ENCODE measurements at regions not wholly inside any gene's neighbourhood (a gene's known extent, or its start where the extent isn't known, plus 50 kb on each side); places are given as distances from the start of the nearest gene placed in this dataset.
A peak's percentile ranks its signal among the peaks of the same experiment; 100 is the strongest.

- H3K36me3 ChIP-seq (ENCODE audit: control insufficient read depth in 2 of 2, insufficient read depth in 2 of 2, low read length in 1 of 2): no peaks in the 10 kb centered on the region
- no peak overlapping the region for H3K4me3 ChIP-seq (ENCODE audit: low read length in 2 of 2)
- H3K27me3 ChIP-seq (ENCODE audit: control insufficient read depth in 2 of 2, insufficient read depth in 1 of 2, low read length in 1 of 2): no peaks in the 10 kb centered on the region
- no peak for DNase-seq (ENCODE audit: low read depth in 6 of 9, low spot score in 9 of 9)
- H3K27ac ChIP-seq (ENCODE audit: low read depth in 1 of 2, low read length in 1 of 2): no peak overlapping the region
- H3K4me1 ChIP-seq (ENCODE audit: control insufficient read depth in 2 of 2, insufficient read depth in 2 of 2, low read length in 2 of 2): no peaks in the 10 kb centered on the region
- over 99% methylated on average over 3 of the region's 3 CpGs for WGBS
- no peaks in the 10 kb centered on the region for H3K9me3 ChIP-seq (ENCODE audit: control insufficient read depth in 2 of 2, insufficient read depth in 1 of 2, low read length in 1 of 2)
These were observed 59.7 kb downstream of the NAA11 start for GRCh38 chr4:79266136-79266535.

GRCh38 chr4:79259242-79259641, 66.6 kb downstream of the NAA11 start:
- no peak overlapping the region for H3K4me3 ChIP-seq (ENCODE audit: low read length in 2 of 2)
- H3K27me3 ChIP-seq (ENCODE audit: control insufficient read depth in 2 of 2, insufficient read depth in 1 of 2, low read length in 1 of 2): no peaks in the 10 kb centered on the region
- no peak overlapping the region for H3K27ac ChIP-seq (ENCODE audit: low read depth in 1 of 2, low read length in 1 of 2)
- no peaks in the 10 kb centered on the region for H3K36me3 ChIP-seq (ENCODE audit: control insufficient read depth in 2 of 2, insufficient read depth in 2 of 2, low read length in 1 of 2)
- no peaks in the 10 kb centered on the region for H3K4me1 ChIP-seq (ENCODE audit: control insufficient read depth in 2 of 2, insufficient read depth in 2 of 2, low read length in 2 of 2)
- no peak for DNase-seq (ENCODE audit: low read depth in 6 of 9, low spot score in 9 of 9)
- H3K9me3 ChIP-seq (ENCODE audit: control insufficient read depth in 2 of 2, insufficient read depth in 1 of 2, low read length in 1 of 2): peaks cover 0 to 18% of the 10 kb centered on the region in 2 donors
- 70% methylated on average over 2 of the region's 2 CpGs for WGBS

GRCh38 chr4:79258614-79259176, 67.2 kb downstream of the NAA11 start:
- H3K27ac ChIP-seq (ENCODE audit: low read depth in 1 of 2, low read length in 1 of 2): no peak overlapping the region

GRCh38 chr4:79257953-79258613, 67.8 kb downstream of the NAA11 start:
- Histone ChIP-seq H3K9me3 (ENCODE audit: control insufficient read depth in 2 of 2, insufficient read depth in 1 of 2, low read length in 1 of 2) (peaks cover 0 to 18% of the 10 kb centered on the region in 2 donors), H3K4me1 (ENCODE audit: control insufficient read depth in 2 of 2, insufficient read depth in 2 of 2, low read length in 2 of 2) (no peaks in the 10 kb centered on the region), H3K36me3 (ENCODE audit: control insufficient read depth in 2 of 2, insufficient read depth in 2 of 2, low read length in 1 of 2) (no peaks in the 10 kb centered on the region), H3K27ac (ENCODE audit: low read depth in 1 of 2, low read length in 1 of 2) (no peak overlapping the region), H3K27me3 (ENCODE audit: control insufficient read depth in 2 of 2, insufficient read depth in 1 of 2, low read length in 1 of 2) (no peaks in the 10 kb centered on the region), H3K4me3 (ENCODE audit: low read length in 2 of 2) (no peak overlapping the region)
- DNase-seq (ENCODE audit: low read depth in 6 of 9, low spot score in 9 of 9): no peak
- 95% methylated on average over 5 of the region's 5 CpGs for WGBS

More at GRCh38 chr4:79258614-79259176, 67.2 kb downstream of the NAA11 start:
- H3K27me3 ChIP-seq (ENCODE audit: control insufficient read depth in 2 of 2, insufficient read depth in 1 of 2, low read length in 1 of 2): no peaks in the 10 kb centered on the region
- WGBS: 98% methylated on average over 2 of the region's 2 CpGs
- no peak for DNase-seq (ENCODE audit: low read depth in 6 of 9, low spot score in 9 of 9)
- H3K9me3 ChIP-seq (ENCODE audit: control insufficient read depth in 2 of 2, insufficient read depth in 1 of 2, low read length in 1 of 2): peaks cover 0 to 18% of the 10 kb centered on the region in 2 donors
- no peak overlapping the region for H3K4me3 ChIP-seq (ENCODE audit: low read length in 2 of 2)
- no peaks in the 10 kb centered on the region for H3K36me3 ChIP-seq (ENCODE audit: control insufficient read depth in 2 of 2, insufficient read depth in 2 of 2, low read length in 1 of 2)
- H3K4me1 ChIP-seq (ENCODE audit: control insufficient read depth in 2 of 2, insufficient read depth in 2 of 2, low read length in 2 of 2): no peaks in the 10 kb centered on the region

- H3K27ac ChIP-seq (ENCODE audit: low read depth in 1 of 2, low read length in 1 of 2): no peak overlapping the region
- WGBS: 98% methylated on average over 6 of the region's 6 CpGs
- H3K9me3 ChIP-seq (ENCODE audit: control insufficient read depth in 2 of 2, insufficient read depth in 1 of 2, low read length in 1 of 2): peaks cover 0 to 18% of the 10 kb centered on the region in 2 donors
- no peak overlapping the region for H3K4me3 ChIP-seq (ENCODE audit: low read length in 2 of 2)
- DNase-seq (ENCODE audit: low read depth in 6 of 9, low spot score in 9 of 9): no peak
- H3K36me3 ChIP-seq (ENCODE audit: control insufficient read depth in 2 of 2, insufficient read depth in 2 of 2, low read length in 1 of 2): no peaks in the 10 kb centered on the region
- no peaks in the 10 kb centered on the region for H3K4me1 ChIP-seq (ENCODE audit: control insufficient read depth in 2 of 2, insufficient read depth in 2 of 2, low read length in 2 of 2)
- no peaks in the 10 kb centered on the region for H3K27me3 ChIP-seq (ENCODE audit: control insufficient read depth in 2 of 2, insufficient read depth in 1 of 2, low read length in 1 of 2)
These were observed 70.1 kb downstream of the NAA11 start for GRCh38 chr4:79255793-79256192.

GRCh38 chr4:79253924-79254323, 71.9 kb downstream of the NAA11 start:
- DNase-seq (ENCODE audit: low read depth in 6 of 9, low spot score in 9 of 9): no peak
- Histone ChIP-seq H3K36me3 (ENCODE audit: control insufficient read depth in 2 of 2, insufficient read depth in 2 of 2, low read length in 1 of 2) (no peaks in the 10 kb centered on the region), H3K4me1 (ENCODE audit: control insufficient read depth in 2 of 2, insufficient read depth in 2 of 2, low read length in 2 of 2) (no peaks in the 10 kb centered on the region), H3K27ac (ENCODE audit: low read depth in 1 of 2, low read length in 1 of 2) (no peak overlapping the region), H3K9me3 (ENCODE audit: control insufficient read depth in 2 of 2, insufficient read depth in 1 of 2, low read length in 1 of 2) (peaks cover 0 to 12% of the 10 kb centered on the region in 2 donors), H3K27me3 (ENCODE audit: control insufficient read depth in 2 of 2, insufficient read depth in 1 of 2, low read length in 1 of 2) (no peaks in the 10 kb centered on the region), H3K4me3 (ENCODE audit: low read length in 2 of 2) (no peak overlapping the region)
- 98% methylated on average over 1 of the region's 1 CpG for WGBS

GRCh38 chr4:79253168-79253567, 72.7 kb downstream of the NAA11 start:
- Histone ChIP-seq H3K4me3 (ENCODE audit: low read length in 2 of 2) (no peak overlapping the region), H3K9me3 (ENCODE audit: control insufficient read depth in 2 of 2, insufficient read depth in 1 of 2, low read length in 1 of 2) (peaks cover 0 to 4% of the 10 kb centered on the region in 2 donors), H3K27me3 (ENCODE audit: control insufficient read depth in 2 of 2, insufficient read depth in 1 of 2, low read length in 1 of 2) (no peaks in the 10 kb centered on the region), H3K4me1 (ENCODE audit: control insufficient read depth in 2 of 2, insufficient read depth in 2 of 2, low read length in 2 of 2) (no peaks in the 10 kb centered on the region), H3K36me3 (ENCODE audit: control insufficient read depth in 2 of 2, insufficient read depth in 2 of 2, low read length in 1 of 2) (no peaks in the 10 kb centered on the region), H3K27ac (ENCODE audit: low read depth in 1 of 2, low read length in 1 of 2) (no peak overlapping the region)
- DNase-seq (ENCODE audit: low read depth in 6 of 9, low spot score in 9 of 9): no peak

GRCh38 chr4:79250887-79251286, 75.0 kb downstream of the NAA11 start:
- no peaks in the 10 kb centered on the region for H3K9me3 ChIP-seq (ENCODE audit: control insufficient read depth in 2 of 2, insufficient read depth in 1 of 2, low read length in 1 of 2)
- WGBS: 99% methylated on average over 4 of the region's 4 CpGs
- no peaks in the 10 kb centered on the region for H3K27me3 ChIP-seq (ENCODE audit: control insufficient read depth in 2 of 2, insufficient read depth in 1 of 2, low read length in 1 of 2)
- H3K36me3 ChIP-seq (ENCODE audit: control insufficient read depth in 2 of 2, insufficient read depth in 2 of 2, low read length in 1 of 2): no peaks in the 10 kb centered on the region
- H3K4me3 ChIP-seq (ENCODE audit: low read length in 2 of 2): no peak overlapping the region
- H3K4me1 ChIP-seq (ENCODE audit: control insufficient read depth in 2 of 2, insufficient read depth in 2 of 2, low read length in 2 of 2): no peaks in the 10 kb centered on the region
- no peak for DNase-seq (ENCODE audit: low read depth in 6 of 9, low spot score in 9 of 9)
- H3K27ac ChIP-seq (ENCODE audit: low read depth in 1 of 2, low read length in 1 of 2): no peak overlapping the region

GRCh38 chr4:79249881-79250503, 75.9 kb downstream of the NAA11 start:
- DNase-seq (ENCODE audit: low read depth in 6 of 9, low spot score in 9 of 9): peak in 1 of 9 donors; percentile 7
- Histone ChIP-seq H3K27ac (ENCODE audit: low read depth in 1 of 2, low read length in 1 of 2) (no peak overlapping the region), H3K27me3 (ENCODE audit: control insufficient read depth in 2 of 2, insufficient read depth in 1 of 2, low read length in 1 of 2) (no peaks in the 10 kb centered on the region), H3K9me3 (ENCODE audit: control insufficient read depth in 2 of 2, insufficient read depth in 1 of 2, low read length in 1 of 2) (peaks cover 0 to 5% of the 10 kb centered on the region in 2 donors), H3K4me3 (ENCODE audit: low read length in 2 of 2) (no peak overlapping the region), H3K4me1 (ENCODE audit: control insufficient read depth in 2 of 2, insufficient read depth in 2 of 2, low read length in 2 of 2) (no peaks in the 10 kb centered on the region), H3K36me3 (ENCODE audit: control insufficient read depth in 2 of 2, insufficient read depth in 2 of 2, low read length in 1 of 2) (no peaks in the 10 kb centered on the region)
- 60% methylated on average over 12 of the region's 12 CpGs for WGBS
